HEK293 (cell line): ENCODE measurements at regions not wholly inside any gene's neighbourhood (a gene's known extent, or its start where the extent isn't known, plus 50 kb on each side); places are given as distances from the start of the nearest gene placed in this dataset.

Source experiments
- TCF7L2 ChIP-seq: IDR thresholded peaks from 2 replicates; pipeline ENCODE4 v1.6.1; 2011; ENCODE audit warnings: low read depth, mild to moderate bottlenecking, inconsistent platforms, low read length, moderate library complexity, borderline replicate concordance
- ZFP69B ChIP-seq: fragments of 450-650 bp; formaldehyde crosslinking; IDR thresholded peaks from 2 replicates; pipeline ENCODE4 v1.5.1; 2016; ENCODE audit warnings: missing biosample characterization, missing genetic modification characterization
- ZNF274 ChIP-seq, 2 experiments: fragments of 200-500 bp in 1 of 2; fragments of 450-650 bp in 1 of 2; sonication (Bioruptor generic) in 1 of 2; formaldehyde crosslinking in 1 of 2; IDR thresholded peaks; 2 replicates each; pipeline versions ENCODE4 v1.5.1 to v1.6.1; 2014 to 2016; ENCODE audit warnings: borderline replicate concordance in 1 of 2, inconsistent platforms in 1 of 2, low read length in 1 of 2, missing biosample characterization in 1 of 2, missing genetic modification characterization in 1 of 2
- ZNF324 ChIP-seq: fragments of 450-650 bp; formaldehyde crosslinking; IDR thresholded peaks from 2 replicates; pipeline ENCODE4 v1.5.1; 2016; ENCODE audit warnings: missing biosample characterization, missing genetic modification characterization
- ZNF423 ChIP-seq: fragments of 450-650 bp; formaldehyde crosslinking; IDR thresholded peaks from 2 replicates; pipeline ENCODE4 v1.5.1; 2016; ENCODE audit warnings: missing biosample characterization, missing genetic modification characterization
- ZNF426 ChIP-seq: fragments of 450-650 bp; formaldehyde crosslinking; IDR thresholded peaks from 2 replicates; pipeline ENCODE4 v1.5.1; 2017; ENCODE audit warnings: missing biosample characterization, missing genetic modification characterization, mild to moderate bottlenecking, inconsistent platforms, moderate library complexity
- ZNF776 ChIP-seq: fragments of 450-650 bp; formaldehyde crosslinking; IDR thresholded peaks from 2 replicates; pipeline ENCODE4 v1.5.0; 2017; ENCODE audit warnings: missing biosample characterization, missing genetic modification characterization, borderline replicate concordance
- TF ChIP-seq, protein P1 (sequence below): fragments of 450-650 bp; formaldehyde crosslinking; IDR thresholded peaks from 2 replicates; pipeline ENCODE4 v1.5.1; 2016; ENCODE audit warnings: missing biosample characterization, missing genetic modification characterization
- TF ChIP-seq, protein P2 (sequence below): fragments of 450-650 bp; formaldehyde crosslinking; IDR thresholded peaks from 2 replicates; pipeline ENCODE4 v1.5.1; 2016; ENCODE audit warnings: missing biosample characterization, missing genetic modification characterization, low read depth
- TF ChIP-seq, protein P3 (sequence below): IDR thresholded peaks from 2 replicates; pipeline ENCODE4 v1.6.1; 2011; ENCODE audit warnings: mild to moderate bottlenecking, low read depth, low read length, borderline replicate concordance
- TF ChIP-seq, protein P4 (sequence below): fragments of 450-650 bp; formaldehyde crosslinking; IDR thresholded peaks from 2 replicates; pipeline ENCODE4 v1.5.1; 2016; ENCODE audit warnings: missing biosample characterization, missing genetic modification characterization
- TF ChIP-seq, protein P5 (sequence below): fragments of 450-650 bp; formaldehyde crosslinking; IDR thresholded peaks from 2 replicates; pipeline ENCODE4 v1.5.1; 2016; ENCODE audit warnings: missing biosample characterization, missing genetic modification characterization

DNA sequence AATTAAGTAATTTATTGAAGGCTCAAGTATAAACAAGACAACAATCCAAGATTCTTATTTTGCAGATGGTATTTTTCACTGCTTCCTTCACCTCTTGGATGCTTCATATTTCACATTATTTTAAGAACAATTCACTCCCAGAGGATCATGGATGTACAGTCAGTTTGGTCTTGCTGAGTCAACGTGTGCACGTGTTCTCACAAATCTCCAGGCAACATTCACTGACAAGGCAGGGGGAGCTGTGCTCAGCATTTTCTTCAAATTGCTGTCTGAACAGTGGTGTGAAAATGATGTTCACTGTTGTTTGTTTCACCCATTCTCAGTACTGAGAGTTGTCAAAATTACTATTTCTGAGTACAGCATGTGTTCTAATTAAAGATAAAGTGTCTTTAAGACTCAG is 118.3 kb upstream of the SLC38A4 start:
- TF ChIP-seq, protein P1, sequence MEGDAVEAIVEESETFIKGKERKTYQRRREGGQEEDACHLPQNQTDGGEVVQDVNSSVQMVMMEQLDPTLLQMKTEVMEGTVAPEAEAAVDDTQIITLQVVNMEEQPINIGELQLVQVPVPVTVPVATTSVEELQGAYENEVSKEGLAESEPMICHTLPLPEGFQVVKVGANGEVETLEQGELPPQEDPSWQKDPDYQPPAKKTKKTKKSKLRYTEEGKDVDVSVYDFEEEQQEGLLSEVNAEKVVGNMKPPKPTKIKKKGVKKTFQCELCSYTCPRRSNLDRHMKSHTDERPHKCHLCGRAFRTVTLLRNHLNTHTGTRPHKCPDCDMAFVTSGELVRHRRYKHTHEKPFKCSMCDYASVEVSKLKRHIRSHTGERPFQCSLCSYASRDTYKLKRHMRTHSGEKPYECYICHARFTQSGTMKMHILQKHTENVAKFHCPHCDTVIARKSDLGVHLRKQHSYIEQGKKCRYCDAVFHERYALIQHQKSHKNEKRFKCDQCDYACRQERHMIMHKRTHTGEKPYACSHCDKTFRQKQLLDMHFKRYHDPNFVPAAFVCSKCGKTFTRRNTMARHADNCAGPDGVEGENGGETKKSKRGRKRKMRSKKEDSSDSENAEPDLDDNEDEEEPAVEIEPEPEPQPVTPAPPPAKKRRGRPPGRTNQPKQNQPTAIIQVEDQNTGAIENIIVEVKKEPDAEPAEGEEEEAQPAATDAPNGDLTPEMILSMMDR (tag by site-specific recombination), result no peak
- TF ChIP-seq ZFP69B (tag by site-specific recombination) (no peak), ZNF274 (IDR thresholded peaks at IDR 0.05; ENCODE audit: low read length) (no peak), ZNF274 (tag by site-specific recombination; IDR thresholded peaks at IDR 0.05; ENCODE audit: borderline replicate concordance) (no peak), ZNF776 (tag by site-specific recombination) (no peak), TCF7L2 (no peak), ZNF423 (tag by site-specific recombination) (no peak), ZNF324 (tag by site-specific recombination) (no peak), ZNF426 (tag by site-specific recombination) (no peak)
- TF ChIP-seq, protein P2, sequence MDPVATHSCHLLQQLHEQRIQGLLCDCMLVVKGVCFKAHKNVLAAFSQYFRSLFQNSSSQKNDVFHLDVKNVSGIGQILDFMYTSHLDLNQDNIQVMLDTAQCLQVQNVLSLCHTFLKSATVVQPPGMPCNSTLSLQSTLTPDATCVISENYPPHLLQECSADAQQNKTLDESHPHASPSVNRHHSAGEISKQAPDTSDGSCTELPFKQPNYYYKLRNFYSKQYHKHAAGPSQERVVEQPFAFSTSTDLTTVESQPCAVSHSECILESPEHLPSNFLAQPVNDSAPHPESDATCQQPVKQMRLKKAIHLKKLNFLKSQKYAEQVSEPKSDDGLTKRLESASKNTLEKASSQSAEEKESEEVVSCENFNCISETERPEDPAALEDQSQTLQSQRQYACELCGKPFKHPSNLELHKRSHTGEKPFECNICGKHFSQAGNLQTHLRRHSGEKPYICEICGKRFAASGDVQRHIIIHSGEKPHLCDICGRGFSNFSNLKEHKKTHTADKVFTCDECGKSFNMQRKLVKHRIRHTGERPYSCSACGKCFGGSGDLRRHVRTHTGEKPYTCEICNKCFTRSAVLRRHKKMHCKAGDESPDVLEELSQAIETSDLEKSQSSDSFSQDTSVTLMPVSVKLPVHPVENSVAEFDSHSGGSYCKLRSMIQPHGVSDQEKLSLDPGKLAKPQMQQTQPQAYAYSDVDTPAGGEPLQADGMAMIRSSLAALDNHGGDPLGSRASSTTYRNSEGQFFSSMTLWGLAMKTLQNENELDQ (tag by site-specific recombination), result no peak
- TF ChIP-seq, protein P3, sequence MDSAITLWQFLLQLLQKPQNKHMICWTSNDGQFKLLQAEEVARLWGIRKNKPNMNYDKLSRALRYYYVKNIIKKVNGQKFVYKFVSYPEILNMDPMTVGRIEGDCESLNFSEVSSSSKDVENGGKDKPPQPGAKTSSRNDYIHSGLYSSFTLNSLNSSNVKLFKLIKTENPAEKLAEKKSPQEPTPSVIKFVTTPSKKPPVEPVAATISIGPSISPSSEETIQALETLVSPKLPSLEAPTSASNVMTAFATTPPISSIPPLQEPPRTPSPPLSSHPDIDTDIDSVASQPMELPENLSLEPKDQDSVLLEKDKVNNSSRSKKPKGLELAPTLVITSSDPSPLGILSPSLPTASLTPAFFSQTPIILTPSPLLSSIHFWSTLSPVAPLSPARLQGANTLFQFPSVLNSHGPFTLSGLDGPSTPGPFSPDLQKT, result no peak
- TF ChIP-seq, protein P4, sequence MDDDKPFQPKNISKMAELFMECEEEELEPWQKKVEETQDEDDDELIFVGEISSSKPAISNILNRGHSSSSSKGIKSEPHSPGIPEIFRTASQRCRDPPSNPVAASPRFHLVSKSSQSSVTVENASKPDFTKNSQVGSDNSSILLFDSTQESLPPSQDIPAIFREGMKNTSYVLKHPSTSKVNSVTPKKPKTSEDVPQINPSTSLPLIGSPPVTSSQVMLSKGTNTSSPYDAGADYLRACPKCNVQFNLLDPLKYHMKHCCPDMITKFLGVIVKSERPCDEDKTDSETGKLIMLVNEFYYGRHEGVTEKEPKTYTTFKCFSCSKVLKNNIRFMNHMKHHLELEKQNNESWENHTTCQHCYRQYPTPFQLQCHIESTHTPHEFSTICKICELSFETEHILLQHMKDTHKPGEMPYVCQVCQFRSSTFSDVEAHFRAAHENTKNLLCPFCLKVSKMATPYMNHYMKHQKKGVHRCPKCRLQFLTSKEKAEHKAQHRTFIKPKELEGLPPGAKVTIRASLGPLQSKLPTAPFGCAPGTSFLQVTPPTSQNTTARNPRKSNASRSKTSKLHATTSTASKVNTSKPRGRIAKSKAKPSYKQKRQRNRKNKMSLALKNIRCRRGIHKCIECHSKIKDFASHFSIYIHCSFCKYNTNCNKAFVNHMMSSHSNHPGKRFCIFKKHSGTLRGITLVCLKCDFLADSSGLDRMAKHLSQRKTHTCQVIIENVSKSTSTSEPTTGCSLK (tag by site-specific recombination), result no peak
- TF ChIP-seq, protein P5, sequence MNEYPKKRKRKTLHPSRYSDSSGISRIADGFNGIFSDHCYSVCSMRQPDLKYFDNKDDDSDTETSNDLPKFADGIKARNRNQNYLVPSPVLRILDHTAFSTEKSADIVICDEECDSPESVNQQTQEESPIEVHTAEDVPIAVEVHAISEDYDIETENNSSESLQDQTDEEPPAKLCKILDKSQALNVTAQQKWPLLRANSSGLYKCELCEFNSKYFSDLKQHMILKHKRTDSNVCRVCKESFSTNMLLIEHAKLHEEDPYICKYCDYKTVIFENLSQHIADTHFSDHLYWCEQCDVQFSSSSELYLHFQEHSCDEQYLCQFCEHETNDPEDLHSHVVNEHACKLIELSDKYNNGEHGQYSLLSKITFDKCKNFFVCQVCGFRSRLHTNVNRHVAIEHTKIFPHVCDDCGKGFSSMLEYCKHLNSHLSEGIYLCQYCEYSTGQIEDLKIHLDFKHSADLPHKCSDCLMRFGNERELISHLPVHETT (tag by site-specific recombination), result no peak
